Spleen (tissue), 11 donors: ENCODE measurements at regions not wholly inside any gene's neighbourhood (a gene's known extent, or its start where the extent isn't known, plus 50 kb on each side); places are given as distances from the start of the nearest gene placed in this dataset.

Source experiments
- DNase-seq: peaks from one replicate; pipeline ENCODE4 v3.0.0-alpha.2; 2020
- H3K27ac ChIP-seq, 8 donors: fragments of 200-600 bp; sonication (generic) in 7 of 8; 1 replicate in 4 of 8; 2 replicates in 4 of 8; pipeline versions ENCODE4 v1.5.0 to v1.8.0; 2016 to 2021; ENCODE audit warnings: inconsistent platforms in 4 of 8, mild to moderate bottlenecking in 4 of 8, moderate library complexity in 1 of 8
- H3K27me3 ChIP-seq, 7 donors: fragments of 200-600 bp; sonication (generic) in 6 of 7; replicated peaks in 1 of 7; 1 replicate in 4 of 7; 2 replicates in 3 of 7; pipeline versions ENCODE4 v1.5.0 to v1.8.0; 2016 to 2021; ENCODE audit warnings: inconsistent platforms in 3 of 7, mild to moderate bottlenecking in 1 of 7
- H3K36me3 ChIP-seq, 6 donors: fragments of 200-600 bp; sonication (generic) in 5 of 6; 1 replicate in 4 of 6; 2 replicates in 2 of 6; pipeline versions ENCODE4 v1.5.0 to v1.8.0; 2016 to 2021; ENCODE audit warnings: inconsistent platforms in 2 of 6
- H3K4me1 ChIP-seq, 6 donors: fragments of 200-600 bp; sonication (generic) in 5 of 6; 1 replicate in 3 of 6; 2 replicates in 3 of 6; pipeline versions ENCODE4 v1.5.0 to v1.8.0; 2016 to 2021; ENCODE audit warnings: inconsistent platforms in 3 of 6
- H3K4me3 ChIP-seq, 8 donors: fragments of 200-600 bp; sonication (generic) in 7 of 8; 1 replicate in 4 of 8; 2 replicates in 4 of 8; pipeline versions ENCODE4 v1.5.0 to v1.8.0; 2016 to 2021; ENCODE audit warnings: inconsistent platforms in 4 of 8, mild to moderate bottlenecking in 4 of 8, moderate library complexity in 2 of 8
- H3K9me3 ChIP-seq, 8 donors: fragments of 200-600 bp; sonication (generic) in 7 of 8; 1 replicate in 4 of 8; 2 replicates in 4 of 8; pipeline versions ENCODE4 v1.5.0 to v1.8.0; 2016 to 2021; ENCODE audit warnings: inconsistent platforms in 4 of 8
- POLR2A ChIP-seq, 3 donors: fragments of 450-650 bp; IDR thresholded peaks; one replicate each; pipeline ENCODE4 v1.5.1; 2017; ENCODE audit warnings: antibody characterized with exemption in 3 of 3, mild to moderate bottlenecking in 1 of 3
- POLR2AphosphoS5 ChIP-seq, 3 donors: sonication (generic); formaldehyde crosslinking; IDR thresholded peaks; one replicate each; pipeline ENCODE4 v1.5.1; 2017; ENCODE audit warnings: antibody characterized with exemption in 3 of 3
- WGBS, 5 donors: extraction: QIAGEN DNeasy Blood & Tissue Kit in 3 of 5; methylation state at CpG; one replicate each; pipeline versions ENCODE4 v1.1.5 to v1.1.7; 2013 to 2018; 5-methylcytosine and 5-hydroxymethylcytosine counted together
- intact Hi-C: fragments of 100-400 bp; cut with DNase I; formaldehyde crosslinking; loops from one replicate; pipeline ENCODE4 v1.15.0; 2023; ENCODE audit warnings: low total_unique reads
- TF ChIP-seq, protein P1 (sequence below), 11 experiments: fragments of 200-600 bp in 7 of 11; fragments of 450-650 bp in 4 of 11; sonication (generic) in 4 of 11; IDR thresholded peaks in 8 of 11; conservative IDR thresholded peaks in 3 of 11; 1 replicate in 7 of 11; 2 replicates in 4 of 11; pipeline versions ENCODE4 v1.4.0 to v1.8.0; 2016 to 2021; ENCODE audit warnings: antibody characterized with exemption in 11 of 11, inconsistent platforms in 4 of 11, mild to moderate bottlenecking in 1 of 11
- donor health status: healthy with polysubstance abuse.
- donor health status: DM: no; HTN: no; CAD: no; lungs with moderate emphysema.
- donor health status: DM: no; HTN: no; CAD: no.
- donor health status: Bipolar disorder and iron deficiency.
- donor health status: healthy.
- donor health status: DM: no; HTN: no; CAD: no.
- donor health status: DM: yes; HTN: yes; CAD: no.

GRCh38 chr3:124296406-124296805 lies 304.5 kb upstream of the ROPN1 start:
- Histone ChIP-seq H3K4me3 (no peak overlapping the region), H3K36me3 (no peaks in the 10 kb centered on the region), H3K27ac (no peak overlapping the region), H3K4me1 (peaks cover 0 to 21% (median 8%) of the 10 kb centered on the region in 6 donors), H3K27me3 (no peaks in the 10 kb centered on the region), H3K9me3 (no peaks in the 10 kb centered on the region)
- intact Hi-C loops: no loop called here
- DNase-seq: no peak
- TF ChIP-seq POLR2AphosphoS5 (IDR thresholded peaks at IDR 0.05): no peak
- TF ChIP-seq POLR2A (IDR thresholded peaks at IDR 0.05): no peak
- TF ChIP-seq, protein P1, sequence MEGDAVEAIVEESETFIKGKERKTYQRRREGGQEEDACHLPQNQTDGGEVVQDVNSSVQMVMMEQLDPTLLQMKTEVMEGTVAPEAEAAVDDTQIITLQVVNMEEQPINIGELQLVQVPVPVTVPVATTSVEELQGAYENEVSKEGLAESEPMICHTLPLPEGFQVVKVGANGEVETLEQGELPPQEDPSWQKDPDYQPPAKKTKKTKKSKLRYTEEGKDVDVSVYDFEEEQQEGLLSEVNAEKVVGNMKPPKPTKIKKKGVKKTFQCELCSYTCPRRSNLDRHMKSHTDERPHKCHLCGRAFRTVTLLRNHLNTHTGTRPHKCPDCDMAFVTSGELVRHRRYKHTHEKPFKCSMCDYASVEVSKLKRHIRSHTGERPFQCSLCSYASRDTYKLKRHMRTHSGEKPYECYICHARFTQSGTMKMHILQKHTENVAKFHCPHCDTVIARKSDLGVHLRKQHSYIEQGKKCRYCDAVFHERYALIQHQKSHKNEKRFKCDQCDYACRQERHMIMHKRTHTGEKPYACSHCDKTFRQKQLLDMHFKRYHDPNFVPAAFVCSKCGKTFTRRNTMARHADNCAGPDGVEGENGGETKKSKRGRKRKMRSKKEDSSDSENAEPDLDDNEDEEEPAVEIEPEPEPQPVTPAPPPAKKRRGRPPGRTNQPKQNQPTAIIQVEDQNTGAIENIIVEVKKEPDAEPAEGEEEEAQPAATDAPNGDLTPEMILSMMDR (IDR thresholded peaks at IDR 0.05 in 8 of 11, conservative IDR thresholded peaks at IDR 0.05 in 3 of 11): no peak
- 77 to 82% (median 79%) methylated on average over 7 of the region's 7 CpGs for WGBS, 5 donors

DNA sequence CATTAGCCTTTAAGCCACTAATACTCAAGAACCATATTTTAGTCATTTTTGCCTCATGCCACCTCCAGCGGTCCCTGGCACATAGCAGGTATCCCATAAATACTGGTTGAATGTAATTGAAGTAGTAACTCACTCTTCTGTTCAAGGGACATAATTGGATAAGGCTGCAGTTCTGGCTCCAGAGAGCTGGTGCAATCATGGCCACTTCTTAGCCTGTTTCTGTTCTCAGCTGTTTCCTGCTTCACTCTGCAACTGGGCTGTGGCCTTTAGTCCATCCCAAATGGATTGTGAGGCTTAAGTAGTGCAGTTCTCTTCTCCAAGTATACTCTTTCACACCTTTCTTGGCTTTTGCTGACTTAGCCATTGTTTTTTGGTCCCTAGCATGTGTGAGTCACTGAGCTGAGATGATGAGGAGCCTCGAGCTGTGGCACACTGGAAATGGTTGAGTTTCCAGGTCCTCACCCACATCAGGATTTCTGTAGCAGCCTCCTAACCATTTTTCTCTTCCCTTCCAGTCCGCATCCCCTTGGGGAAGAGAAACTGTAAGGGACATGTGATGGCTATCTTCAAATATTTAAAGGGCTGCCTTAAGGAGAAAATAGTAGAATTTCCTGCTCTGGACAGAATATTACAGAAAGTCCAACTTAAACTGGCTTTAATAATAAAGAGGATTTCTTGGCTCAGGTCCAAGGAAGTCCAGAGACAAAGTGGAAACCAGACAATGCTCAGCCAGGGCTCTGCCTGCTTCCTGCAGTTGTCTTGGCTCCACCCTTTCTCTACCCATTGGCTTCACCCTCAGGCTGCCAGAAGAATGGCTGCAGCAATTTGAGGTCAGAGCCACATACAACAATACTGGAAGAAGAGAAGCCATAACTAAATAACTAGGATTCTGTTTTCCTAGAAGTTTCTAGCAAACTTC lies 305.4 kb upstream of the ROPN1 start:
- Histone ChIP-seq H3K36me3 (no peaks in the 10 kb centered on the region), H3K27ac (peak overlapping the region in 2 of 8 donors; percentile 19 to 57), H3K27me3 (no peaks in the 10 kb centered on the region), H3K4me3 (no peak overlapping the region), H3K9me3 (no peaks in the 10 kb centered on the region), H3K4me1 (peaks cover 0 to 21% (median 8%) of the 10 kb centered on the region in 6 donors)
- no peak for DNase-seq
- 61 to 81% (median 73%) methylated on average over 3 of the region's 3 CpGs for WGBS, 5 donors
- no peak for TF ChIP-seq POLR2A (IDR thresholded peaks at IDR 0.05)
- TF ChIP-seq POLR2AphosphoS5 (IDR thresholded peaks at IDR 0.05): no peak
- intact Hi-C loops: no loop called here

DNA sequence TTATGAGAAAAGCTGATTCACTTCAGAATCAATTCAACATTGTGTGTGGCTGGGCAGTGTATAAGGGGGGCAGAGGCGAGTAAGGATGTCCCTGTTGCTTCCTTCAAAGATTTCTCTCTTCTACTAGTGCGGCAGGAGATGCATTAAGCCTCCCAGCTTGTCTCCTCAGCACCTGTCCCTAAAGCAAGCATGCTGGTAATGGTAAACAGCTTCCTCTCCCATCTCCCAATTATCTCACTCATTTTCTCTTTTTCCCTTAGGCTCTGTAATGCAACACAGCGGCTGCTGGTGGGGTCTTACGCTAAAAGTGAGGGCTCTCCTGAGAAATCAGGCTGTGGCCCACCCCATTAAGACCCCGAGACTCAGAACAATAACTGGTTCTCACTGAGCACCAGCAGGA lies 306.4 kb upstream of the ROPN1 start:
- 80 to 90% (median 81%) methylated on average over 5 of the region's 5 CpGs for WGBS, 5 donors
- Histone ChIP-seq H3K27me3 (no peaks in the 10 kb centered on the region), H3K27ac (peak overlapping the region in 2 of 8 donors; percentile 19 to 57), H3K4me3 (no peak overlapping the region), H3K4me1 (peaks cover 0 to 21% (median 8%) of the 10 kb centered on the region in 6 donors), H3K36me3 (no peaks in the 10 kb centered on the region), H3K9me3 (no peaks in the 10 kb centered on the region)
- no peak for DNase-seq
- intact Hi-C loops: no loop called here
- TF ChIP-seq, protein P1 (IDR thresholded peaks at IDR 0.05 in 8 of 11, conservative IDR thresholded peaks at IDR 0.05 in 3 of 11): no peak
- TF ChIP-seq POLR2A (IDR thresholded peaks at IDR 0.05) (no peak), POLR2AphosphoS5 (IDR thresholded peaks at IDR 0.05) (no peak)

DNA sequence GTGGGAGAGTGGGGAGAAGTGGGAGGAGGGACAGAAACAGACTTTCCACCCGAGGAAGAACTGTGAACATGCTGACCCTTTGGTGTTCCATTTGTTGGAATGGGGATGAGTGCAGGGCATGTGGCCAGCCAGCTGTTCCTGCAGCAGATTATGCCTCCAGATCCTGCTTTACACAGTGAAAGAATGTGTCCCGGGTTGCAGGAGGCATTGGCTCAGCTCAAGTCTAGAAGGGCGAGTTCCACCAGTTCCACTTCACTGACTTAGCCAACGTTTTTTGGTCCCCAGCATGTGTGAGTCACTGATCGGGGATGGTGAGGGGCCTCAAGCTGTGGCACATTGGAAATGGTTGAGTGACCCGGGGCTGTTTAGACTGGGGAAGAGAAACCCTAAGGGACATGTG lies 307.0 kb upstream of the ROPN1 start:
- peak overlapping the region in 2 of 8 donors; percentile 19 to 57 for H3K27ac ChIP-seq
- no peak for DNase-seq
- H3K36me3 ChIP-seq: no peaks in the 10 kb centered on the region
- TF ChIP-seq POLR2AphosphoS5 (IDR thresholded peaks at IDR 0.05): peak in 1 of 3 donors; percentile 53
- TF ChIP-seq, protein P1 (IDR thresholded peaks at IDR 0.05 in 8 of 11, conservative IDR thresholded peaks at IDR 0.05 in 3 of 11): no peak
- intact Hi-C loops: no loop called here
- H3K4me3 ChIP-seq: no peak overlapping the region
- no peaks in the 10 kb centered on the region for H3K9me3 ChIP-seq
- no peaks in the 10 kb centered on the region for H3K27me3 ChIP-seq
- 29 to 57% (median 52%) methylated on average over 6 of the region's 6 CpGs for WGBS, 5 donors
- peaks cover 0 to 21% (median 8%) of the 10 kb centered on the region in 6 donors for H3K4me1 ChIP-seq
